ENCODE measurements at regions not wholly inside any gene's neighbourhood (a gene's known extent, or its start where the extent isn't known, plus 50 kb on each side); places are given as distances from the start of the nearest gene placed in this dataset.

DNA sequence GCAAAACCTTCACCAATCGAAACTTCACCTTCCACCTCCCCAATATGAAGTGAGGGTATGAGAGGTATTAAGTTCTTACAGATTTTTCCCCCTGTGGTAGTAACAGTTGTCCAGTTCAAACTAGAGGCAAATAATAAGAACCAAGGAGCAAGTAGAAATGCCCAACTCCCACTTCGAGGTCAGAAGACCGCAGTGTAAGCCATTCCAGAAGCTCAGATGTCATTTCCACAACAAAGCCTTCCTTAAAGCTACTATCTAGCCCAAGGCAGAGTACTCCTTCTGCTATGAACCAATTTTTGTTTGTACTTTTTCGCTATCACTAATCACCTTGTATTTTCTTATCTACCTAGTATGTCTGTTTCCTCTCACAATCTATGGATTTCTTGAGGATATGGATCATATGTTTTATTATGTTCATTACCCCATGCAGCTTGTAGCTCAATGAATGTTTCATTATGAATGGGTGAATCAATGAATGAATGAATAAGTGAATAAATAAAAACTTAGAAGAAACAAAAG is 235.7 kb upstream of the KCNMB2 start:
- no peak for DNase-seq (ENCODE audit: low read depth in 2 of 2)

GRCh38 chr3:178302966-178303930 is 233.0 kb upstream of the KCNMB2 start:
- DNase-seq (ENCODE audit: low read depth in 2 of 2) = no peak

- DNase-seq (ENCODE audit: low read depth in 2 of 2) = no peak
These were observed 231.3 kb upstream of the KCNMB2 start for GRCh38 chr3:178304758-178305467.

- DNase-seq (ENCODE audit: low read depth in 2 of 2) = no peak
These were observed 229.7 kb upstream of the KCNMB2 start for GRCh38 chr3:178306432-178307115.

DNA sequence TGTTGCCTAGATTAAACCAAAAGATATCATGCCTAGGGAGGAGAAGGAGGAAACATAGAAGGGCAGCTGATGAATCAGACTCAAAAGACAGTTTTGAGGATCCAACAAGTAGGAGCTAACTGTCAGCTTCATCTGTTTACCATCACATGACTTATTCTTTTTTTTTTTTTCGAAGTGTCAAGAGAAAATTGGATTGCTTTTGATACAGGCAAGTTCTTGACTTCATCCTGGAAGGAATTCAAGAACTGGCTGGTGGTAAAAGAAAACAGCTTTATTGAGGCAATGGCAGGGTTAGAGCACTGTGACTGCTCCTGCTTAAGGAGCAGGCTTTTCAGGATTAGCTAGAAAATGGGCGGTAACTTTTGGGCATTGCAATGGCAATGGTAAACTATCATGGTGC is 227.5 kb upstream of the KCNMB2 start:
- no peak for DNase-seq (ENCODE audit: low read depth in 2 of 2)

DNA sequence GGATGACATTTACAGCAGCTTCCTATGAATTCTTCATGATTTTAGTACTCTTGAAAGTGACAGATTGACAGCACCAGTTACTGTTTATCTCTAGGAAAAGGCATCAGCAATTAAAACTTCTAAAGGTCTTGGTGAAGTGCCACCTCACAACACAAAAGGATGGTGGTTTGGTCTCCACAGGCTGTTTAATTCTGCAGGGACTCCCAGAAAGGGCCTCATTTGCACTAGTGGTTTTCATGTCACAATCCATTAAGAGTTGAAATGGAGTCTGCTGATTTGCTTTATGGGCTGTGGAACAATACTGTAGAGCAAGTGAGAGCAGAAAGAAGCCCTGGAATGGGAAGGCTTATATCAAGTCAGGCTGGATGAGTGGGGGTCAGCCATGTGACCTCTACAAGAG is 225.3 kb upstream of the KCNMB2 start:
- DNase-seq (ENCODE audit: low read depth in 2 of 2) = no peak

- no peak for DNase-seq (ENCODE audit: low read depth in 2 of 2)
These were observed 222.5 kb upstream of the KCNMB2 start for GRCh38 chr3:178313716-178314115.

GRCh38 chr3:178318340-178318739 is 217.9 kb upstream of the KCNMB2 start:
- no peak for DNase-seq (ENCODE audit: low read depth in 2 of 2)

- no peak for DNase-seq (ENCODE audit: low read depth in 2 of 2)
These were observed 217.1 kb upstream of the KCNMB2 start for GRCh38 chr3:178318941-178319816.

- DNase-seq (ENCODE audit: low read depth in 2 of 2) = no peak
These were observed 215.5 kb upstream of the KCNMB2 start for GRCh38 chr3:178320456-178321351.

DNA sequence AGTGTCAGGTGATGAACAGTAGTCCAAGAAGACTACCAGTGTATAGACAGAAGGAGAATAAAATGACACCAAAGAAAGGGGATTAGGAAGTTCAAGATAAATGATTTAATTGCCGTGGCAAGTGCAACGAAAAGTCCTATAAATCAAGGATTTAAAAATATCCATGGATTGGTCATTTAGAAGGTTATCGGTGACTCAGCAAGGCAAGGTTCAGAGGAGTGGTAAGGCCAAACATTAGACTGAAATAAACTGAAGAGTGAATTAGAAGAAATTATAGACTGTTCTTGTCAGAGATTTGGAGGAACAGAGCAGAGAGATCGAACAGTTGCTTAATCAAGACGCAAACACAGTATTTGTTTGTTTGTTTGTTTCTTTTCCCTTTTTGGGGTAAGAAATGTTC is 211.9 kb upstream of the KCNMB2 start:
- no peak for DNase-seq (ENCODE audit: low read depth in 2 of 2)

GRCh38 chr3:178325330-178325729 is 210.9 kb upstream of the KCNMB2 start:
- DNase-seq (ENCODE audit: low read depth in 2 of 2) = no peak

DNA sequence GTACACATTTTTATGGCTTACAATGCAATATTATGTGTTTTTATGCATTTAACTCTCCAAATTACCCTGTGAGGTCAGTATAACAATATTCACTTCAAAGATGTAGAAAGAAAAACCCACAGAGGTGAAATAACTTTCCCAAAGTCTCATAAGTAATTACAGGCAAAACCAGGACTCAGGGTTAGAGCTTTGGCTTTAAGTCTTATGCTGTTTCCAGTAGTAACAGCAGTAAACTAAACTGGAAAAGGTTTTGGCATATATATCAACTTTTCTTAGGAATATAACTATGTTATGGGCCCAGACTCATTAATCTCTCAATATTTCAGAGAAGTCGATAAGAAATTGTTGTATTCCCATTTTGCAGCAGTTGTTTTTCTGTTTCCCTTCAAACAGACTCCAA is 206.3 kb upstream of the KCNMB2 start:
- no peak for DNase-seq (ENCODE audit: low read depth in 2 of 2)

DNA sequence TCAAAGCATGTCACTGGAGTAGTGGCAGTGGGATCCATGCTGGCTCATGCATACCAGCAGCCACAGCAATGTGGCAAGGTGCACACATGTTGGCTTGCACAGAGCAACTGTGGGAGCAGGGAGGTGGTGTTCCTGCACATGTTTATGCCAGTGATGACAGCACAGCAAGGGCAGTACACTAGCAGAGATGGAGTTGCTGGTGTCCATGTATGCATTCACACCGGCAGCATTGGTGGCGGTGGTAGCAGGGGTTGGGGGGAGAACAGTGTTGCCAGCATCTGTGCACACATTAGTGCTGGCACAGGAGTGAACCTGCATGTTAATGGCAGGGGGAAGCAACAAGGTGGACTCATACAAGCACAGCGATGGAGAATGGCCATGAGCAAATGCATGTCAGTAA is 202.0 kb upstream of the KCNMB2 start:
- no peak for DNase-seq (ENCODE audit: low read depth in 2 of 2)

DNA sequence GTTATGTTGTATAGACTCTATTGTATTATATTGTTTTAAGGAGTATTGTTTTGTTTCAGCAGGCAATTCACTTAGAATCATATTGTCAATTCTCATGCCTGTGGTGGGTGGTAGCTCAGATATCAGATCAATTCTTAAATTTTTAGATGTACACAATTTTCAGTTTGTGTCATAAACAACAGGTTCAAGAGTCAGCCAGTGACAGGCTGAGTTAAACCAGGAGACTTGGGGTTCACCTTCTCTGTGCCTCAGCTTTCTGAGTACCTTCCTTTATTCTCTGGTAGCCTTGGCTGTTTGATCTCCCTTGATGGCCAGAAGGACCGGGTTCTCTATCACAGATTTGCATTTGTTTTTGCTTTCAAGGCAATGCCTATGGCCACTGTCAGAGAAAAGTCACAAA is 199.9 kb upstream of the KCNMB2 start:
- DNase-seq (ENCODE audit: low read depth in 2 of 2) = no peak

DNA sequence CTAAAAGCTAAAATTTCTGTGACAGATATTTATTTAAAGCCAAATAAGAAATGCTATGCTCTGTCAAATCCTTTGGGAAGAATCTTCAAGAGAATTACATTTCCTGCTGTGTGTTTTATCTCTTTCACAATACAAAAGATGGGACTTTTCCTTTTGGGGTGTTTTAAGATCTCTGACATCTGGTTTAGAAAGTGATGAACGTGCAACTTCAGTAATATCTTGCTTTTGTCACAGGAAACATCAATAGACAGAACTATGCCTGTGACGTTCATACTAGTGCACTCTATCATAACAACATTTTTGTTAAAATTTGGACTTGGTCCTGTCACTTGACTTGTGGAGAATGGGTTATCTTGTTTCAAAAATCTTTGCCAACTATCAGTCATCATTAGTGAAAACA is 195.7 kb upstream of the KCNMB2 start:
- DNase-seq (ENCODE audit: low read depth in 2 of 2) = no peak

DNA sequence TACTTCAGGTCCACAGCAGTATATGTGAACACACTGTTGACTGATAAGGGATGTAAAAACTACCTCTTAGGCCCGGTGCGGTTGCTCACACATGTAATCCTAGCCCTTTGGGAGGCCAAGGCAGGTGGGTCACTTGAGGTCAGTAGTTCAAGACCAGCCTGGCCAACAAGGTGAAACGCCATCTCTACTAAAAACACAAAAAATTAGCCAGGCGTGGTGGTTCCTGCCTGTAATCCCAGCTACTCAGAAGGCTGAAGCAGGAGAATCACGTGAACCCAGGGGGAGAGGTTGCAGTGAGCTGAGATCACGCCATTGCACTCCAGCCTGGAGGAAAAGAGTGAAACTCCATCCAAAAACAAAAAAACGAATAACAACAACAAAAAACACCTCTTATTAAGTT is 194.6 kb upstream of the KCNMB2 start:
- DNase-seq (ENCODE audit: low read depth in 2 of 2) = no peak

- DNase-seq (ENCODE audit: low read depth in 2 of 2) = no peak
These were observed 194.1 kb upstream of the KCNMB2 start for GRCh38 chr3:178342111-178342510.

GRCh38 chr3:178343433-178344038 is 192.7 kb upstream of the KCNMB2 start:
- no peak for DNase-seq (ENCODE audit: low read depth in 2 of 2)

GRCh38 chr3:178345944-178346343 is 190.3 kb upstream of the KCNMB2 start:
- no peak for DNase-seq (ENCODE audit: low read depth in 2 of 2)
